Large intestine (tissue), 3 donors: ENCODE measurements at regions not wholly inside any gene's neighbourhood (a gene's known extent, or its start where the extent isn't known, plus 50 kb on each side); places are given as distances from the start of the nearest gene placed in this dataset.

Source experiments
- DNase-seq, 2 donors: peaks; one replicate each; pipeline versions ENCODE4 v3.0.0 to v3.0.0-alpha.2; 2013
- H3K27ac ChIP-seq: one replicate; pipeline ENCODE4 v1.5.1; 2013; ENCODE audit warnings: low read length
- H3K27me3 ChIP-seq: 2 replicates; pipeline ENCODE4 v1.6.1; 2013; ENCODE audit warnings: low read length; ENCODE audit not compliant: control insufficient read depth, insufficient read depth
- H3K36me3 ChIP-seq: 2 replicates; pipeline ENCODE4 v1.6.1; 2013; ENCODE audit warnings: low read length; ENCODE audit not compliant: control insufficient read depth, insufficient read depth
- H3K4me1 ChIP-seq: one replicate; pipeline ENCODE4 v1.6.1; 2013; ENCODE audit warnings: low read length; ENCODE audit not compliant: control insufficient read depth, insufficient read depth
- H3K4me3 ChIP-seq: one replicate; pipeline ENCODE4 v1.5.1; 2013; ENCODE audit warnings: low read length
- H3K9me3 ChIP-seq: one replicate; pipeline ENCODE4 v1.6.1; 2013; ENCODE audit warnings: mild to moderate bottlenecking, low read depth, low read length, moderate library complexity; ENCODE audit not compliant: control insufficient read depth
- WGBS: methylation state at CpG from one replicate; pipeline ENCODE4 v1.1.5; 2013; ENCODE audit warnings: low lambda C conversion rate; ENCODE audit not compliant: insufficient coverage; 5-methylcytosine and 5-hydroxymethylcytosine counted together

DNA sequence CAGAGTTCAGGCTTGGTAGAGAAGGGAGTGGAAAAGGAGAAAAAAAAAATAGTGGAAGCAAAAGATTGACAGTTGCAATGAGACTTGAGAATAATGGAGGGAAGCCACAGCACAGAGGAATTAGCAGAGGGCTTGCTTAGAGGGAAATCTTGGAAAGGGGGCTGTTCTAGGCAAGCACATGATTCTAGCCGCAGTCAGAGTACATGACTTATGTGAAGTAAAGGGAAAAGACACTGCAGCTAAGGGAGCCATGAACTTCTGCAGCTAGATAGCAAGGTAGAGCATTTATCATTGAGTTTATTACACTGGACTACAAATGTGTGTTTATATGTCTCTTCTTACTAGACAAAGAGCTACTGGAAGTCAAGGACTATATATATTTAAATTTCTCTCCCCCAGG lies 144.0 kb upstream of the OPCML start:
- Histone ChIP-seq H3K27ac (no peak overlapping the region), H3K36me3 (no peaks in the 10 kb centered on the region), H3K4me3 (no peak overlapping the region), H3K9me3 (no peaks in the 10 kb centered on the region), H3K4me1 (no peaks in the 10 kb centered on the region), H3K27me3 (no peaks in the 10 kb centered on the region)
- no peak for DNase-seq
- WGBS: no CpG with 5 or more reads among the region's 1 CpG

DNA sequence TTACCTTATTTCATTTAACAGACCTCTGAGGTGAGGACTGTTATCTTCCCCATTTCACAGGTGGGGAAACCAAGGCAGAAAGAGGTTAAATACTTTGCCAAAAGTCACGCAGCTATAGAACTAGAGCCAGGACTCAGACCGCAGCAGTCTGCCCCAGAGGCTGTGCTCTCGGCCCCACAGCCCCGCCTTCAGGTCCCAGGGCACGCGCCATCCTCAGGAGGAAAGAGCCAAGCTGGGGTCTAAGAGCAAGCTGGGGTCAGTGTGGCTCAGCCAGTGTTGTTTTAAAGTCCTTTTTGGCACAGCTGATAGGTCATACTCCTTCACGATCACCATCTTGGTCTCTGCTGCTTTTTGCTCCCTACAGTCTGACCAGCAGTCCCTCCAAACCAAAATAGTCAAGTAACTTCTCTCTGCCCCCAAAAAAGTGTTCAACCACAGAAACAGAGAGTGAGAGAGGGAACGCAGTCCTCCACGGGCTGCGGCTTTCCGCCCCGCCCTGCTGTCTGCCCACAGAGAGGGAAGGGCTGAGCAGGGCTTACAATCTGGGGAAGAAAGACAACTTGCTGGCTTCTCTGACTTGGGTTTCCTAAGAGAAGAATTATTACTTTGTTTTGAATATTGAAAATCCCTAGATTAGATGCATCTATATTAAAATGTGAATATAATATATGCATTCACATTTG lies 137.2 kb upstream of the OPCML start:
- Histone ChIP-seq H3K27me3 (no peaks in the 10 kb centered on the region), H3K9me3 (no peaks in the 10 kb centered on the region), H3K4me1 (no peaks in the 10 kb centered on the region), H3K4me3 (no peak overlapping the region), H3K27ac (no peak overlapping the region), H3K36me3 (no peaks in the 10 kb centered on the region)
- WGBS: no CpG with 5 or more reads among the region's 12 CpGs
- DNase-seq: no peak

DNA sequence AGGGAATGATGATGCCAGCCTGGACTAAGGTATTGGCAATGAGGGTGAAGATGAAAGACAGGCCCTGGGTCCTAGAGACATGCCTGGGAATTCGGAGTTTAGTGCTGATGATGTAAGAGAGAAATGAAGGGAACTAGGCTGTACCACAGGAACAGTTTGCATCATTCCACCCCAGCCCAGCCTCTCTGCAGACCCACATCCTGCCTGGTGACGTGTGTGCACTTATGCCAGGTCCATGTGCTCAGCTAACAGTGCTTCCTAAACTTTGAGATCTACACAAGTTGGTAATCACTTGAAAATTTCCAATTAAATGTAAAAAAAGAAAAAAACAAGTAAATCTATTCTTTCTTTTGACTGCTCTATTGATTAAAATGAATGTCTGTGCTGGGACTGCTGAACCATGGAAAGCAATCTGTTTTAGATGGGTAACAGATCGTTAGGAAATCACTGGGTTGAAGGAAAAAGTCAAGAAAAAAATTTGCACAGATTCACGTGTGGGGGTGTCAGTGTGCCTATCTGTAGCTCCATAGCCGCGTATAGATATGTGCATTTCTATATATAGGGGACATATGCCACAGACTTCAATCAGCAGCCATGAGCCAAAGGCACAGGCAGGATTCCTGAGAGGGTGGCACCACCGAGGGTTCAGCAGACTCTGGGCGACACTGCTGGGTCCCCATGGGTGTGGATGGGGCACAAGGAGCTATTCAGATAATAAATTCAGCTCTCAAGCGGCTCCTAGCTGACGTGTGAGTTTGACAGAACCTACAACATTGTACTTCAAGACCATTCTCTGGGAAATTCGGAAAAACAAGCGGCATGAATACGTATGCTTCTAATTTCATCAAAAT lies 131.1 kb upstream of the OPCML start:
- DNase-seq: no peak
- Histone ChIP-seq H3K4me3 (no peak overlapping the region), H3K4me1 (no peaks in the 10 kb centered on the region), H3K9me3 (no peaks in the 10 kb centered on the region), H3K36me3 (no peaks in the 10 kb centered on the region), H3K27ac (no peak overlapping the region), H3K27me3 (no peaks in the 10 kb centered on the region)
- 90% methylated on average over 2 of the region's 13 CpGs for WGBS

DNA sequence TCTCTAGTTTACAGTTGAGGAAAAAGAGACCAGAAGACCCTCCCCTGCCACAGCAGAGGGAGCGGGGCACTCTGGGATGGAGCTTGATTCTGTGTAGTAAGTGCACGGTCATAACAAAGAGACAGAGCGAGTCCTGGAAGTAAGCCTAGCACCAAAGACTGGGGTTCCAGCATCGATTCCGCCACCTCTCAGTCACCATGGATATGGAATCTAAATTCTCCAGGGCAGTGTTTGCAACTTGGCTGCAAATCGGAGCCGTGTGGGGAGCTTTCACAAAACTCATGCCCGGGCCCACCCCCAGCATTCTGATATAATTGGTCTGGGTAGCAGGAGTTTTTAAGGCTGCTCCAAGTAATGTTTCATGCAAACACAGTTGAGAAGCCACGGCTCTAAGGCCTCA lies 129.5 kb upstream of the OPCML start:
- H3K4me3 ChIP-seq: no peak overlapping the region
- H3K36me3 ChIP-seq: no peaks in the 10 kb centered on the region
- no peaks in the 10 kb centered on the region for H3K4me1 ChIP-seq
- no peaks in the 10 kb centered on the region for H3K9me3 ChIP-seq
- WGBS: no CpG with 5 or more reads among the region's 9 CpGs
- DNase-seq: no peak
- H3K27ac ChIP-seq: no peak overlapping the region
- no peaks in the 10 kb centered on the region for H3K27me3 ChIP-seq

DNA sequence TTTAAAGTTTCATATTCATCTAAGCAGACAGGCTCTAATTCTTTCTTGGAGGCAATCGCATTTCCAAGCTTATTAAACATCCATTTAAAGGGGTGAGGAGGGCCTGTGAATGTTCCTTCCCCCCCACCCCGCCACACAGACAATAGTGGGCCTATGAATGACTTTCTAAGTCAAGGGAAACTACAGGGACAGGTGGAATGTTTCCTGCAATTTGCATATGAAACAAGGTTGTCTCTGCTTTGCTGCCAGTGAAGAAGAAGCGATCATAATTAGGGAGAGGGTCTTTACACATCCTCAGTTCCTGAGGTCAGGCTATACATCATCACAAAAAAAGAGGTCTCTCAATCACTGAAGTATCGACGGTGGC lies 127.9 kb upstream of the OPCML start:
- no peak overlapping the region for H3K27ac ChIP-seq
- H3K4me3 ChIP-seq: no peak overlapping the region
- H3K36me3 ChIP-seq: no peaks in the 10 kb centered on the region
- no peaks in the 10 kb centered on the region for H3K4me1 ChIP-seq
- no peaks in the 10 kb centered on the region for H3K27me3 ChIP-seq
- no peak for DNase-seq
- H3K9me3 ChIP-seq: no peaks in the 10 kb centered on the region
- WGBS: 92% methylated on average over 2 of the region's 5 CpGs

DNA sequence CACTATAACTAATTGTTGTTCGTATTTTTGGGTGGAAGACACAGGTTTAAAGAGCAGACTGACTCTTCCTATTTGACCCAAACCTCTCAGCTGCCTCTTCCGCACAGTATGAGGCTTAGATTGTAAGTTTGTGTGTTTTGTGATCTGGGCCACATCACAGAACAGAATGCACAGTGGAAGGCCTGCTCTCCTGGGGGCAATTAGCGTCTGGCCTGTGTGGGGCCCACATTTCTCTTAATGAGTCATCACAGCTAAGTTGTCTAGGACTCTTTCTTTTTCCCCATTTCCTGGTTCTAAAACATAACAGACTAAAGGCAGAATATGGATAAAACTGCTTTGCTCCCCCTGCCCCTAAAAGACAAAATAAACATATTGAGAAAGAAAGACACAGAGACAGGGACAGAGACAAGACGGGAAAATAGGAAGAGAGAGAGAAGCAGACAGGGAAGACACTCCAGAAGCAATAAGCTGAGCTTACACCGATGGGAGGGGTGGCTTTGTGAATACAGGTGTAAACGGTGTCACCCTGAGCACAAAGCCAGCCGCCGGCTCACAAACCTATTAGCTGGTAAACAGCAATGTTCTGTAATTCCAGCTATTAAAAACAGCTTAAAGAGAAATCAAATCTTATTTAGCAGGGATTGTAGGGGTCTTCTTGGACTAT lies 127.4 kb upstream of the OPCML start:
- Histone ChIP-seq H3K36me3 (no peaks in the 10 kb centered on the region), H3K27me3 (no peaks in the 10 kb centered on the region), H3K4me3 (no peak overlapping the region), H3K9me3 (no peaks in the 10 kb centered on the region), H3K4me1 (no peaks in the 10 kb centered on the region), H3K27ac (no peak overlapping the region)
- WGBS: 86% methylated on average over 1 of the region's 8 CpGs
- DNase-seq: no peak

DNA sequence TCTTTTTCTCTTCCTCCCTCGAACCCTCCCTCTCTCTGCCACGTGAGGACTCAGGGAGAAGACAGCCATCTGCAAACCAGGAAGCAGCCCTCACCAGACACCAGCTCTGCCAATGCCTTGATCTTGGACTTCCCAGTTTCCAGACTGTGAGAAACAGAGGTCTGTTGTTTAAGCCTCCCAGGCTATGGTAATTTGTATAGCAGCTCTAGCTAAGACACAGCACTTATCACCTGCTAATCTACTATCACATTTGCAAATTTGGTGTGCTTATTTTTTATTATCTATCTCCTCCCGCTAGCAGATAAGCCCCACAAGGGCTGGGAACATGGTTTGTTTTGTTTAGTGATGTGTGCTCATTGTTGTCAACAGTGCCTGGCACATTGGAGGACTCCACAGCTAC lies 124.8 kb upstream of the OPCML start:
- WGBS: no CpG with 5 or more reads among the region's 3 CpGs
- Histone ChIP-seq H3K4me1 (no peaks in the 10 kb centered on the region), H3K36me3 (no peaks in the 10 kb centered on the region), H3K9me3 (no peaks in the 10 kb centered on the region), H3K4me3 (no peak overlapping the region), H3K27me3 (peaks cover 4% of the 10 kb centered on the region), H3K27ac (no peak overlapping the region)
- DNase-seq: no peak

DNA sequence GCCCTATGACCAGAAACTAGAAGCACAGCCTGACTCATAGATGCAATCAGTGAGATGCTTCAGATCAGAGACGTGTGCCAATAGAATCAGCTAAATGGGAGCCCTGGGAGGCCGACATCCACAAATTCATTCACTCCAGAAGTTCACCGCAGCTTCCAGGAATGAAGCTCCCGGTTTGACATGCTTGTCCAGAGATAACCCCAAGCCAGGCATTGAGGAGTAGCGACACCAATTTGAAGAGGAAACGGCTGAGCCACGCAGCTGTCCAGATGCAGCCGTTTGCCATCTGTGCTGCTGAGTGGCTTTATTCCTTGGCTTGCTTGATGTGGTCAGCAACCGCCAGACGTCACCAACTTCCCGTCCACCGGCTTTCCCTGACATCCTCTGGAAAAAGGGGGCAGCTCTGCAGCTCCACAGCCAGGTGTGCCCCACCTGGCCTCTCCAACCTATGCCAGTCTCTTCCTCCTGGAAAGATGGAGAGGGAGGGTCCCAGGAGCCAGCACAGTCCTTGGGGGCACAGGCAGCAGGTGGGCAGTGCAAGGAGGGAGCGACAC lies 123.9 kb upstream of the OPCML start:
- DNase-seq: peak; percentile 8 to 38
- peaks cover 4% of the 10 kb centered on the region for H3K27me3 ChIP-seq
- H3K4me3 ChIP-seq: no peak overlapping the region
- H3K36me3 ChIP-seq: no peaks in the 10 kb centered on the region
- no peaks in the 10 kb centered on the region for H3K4me1 ChIP-seq
- WGBS: no CpG with 5 or more reads among the region's 13 CpGs
- no peaks in the 10 kb centered on the region for H3K9me3 ChIP-seq
- no peak overlapping the region for H3K27ac ChIP-seq

DNA sequence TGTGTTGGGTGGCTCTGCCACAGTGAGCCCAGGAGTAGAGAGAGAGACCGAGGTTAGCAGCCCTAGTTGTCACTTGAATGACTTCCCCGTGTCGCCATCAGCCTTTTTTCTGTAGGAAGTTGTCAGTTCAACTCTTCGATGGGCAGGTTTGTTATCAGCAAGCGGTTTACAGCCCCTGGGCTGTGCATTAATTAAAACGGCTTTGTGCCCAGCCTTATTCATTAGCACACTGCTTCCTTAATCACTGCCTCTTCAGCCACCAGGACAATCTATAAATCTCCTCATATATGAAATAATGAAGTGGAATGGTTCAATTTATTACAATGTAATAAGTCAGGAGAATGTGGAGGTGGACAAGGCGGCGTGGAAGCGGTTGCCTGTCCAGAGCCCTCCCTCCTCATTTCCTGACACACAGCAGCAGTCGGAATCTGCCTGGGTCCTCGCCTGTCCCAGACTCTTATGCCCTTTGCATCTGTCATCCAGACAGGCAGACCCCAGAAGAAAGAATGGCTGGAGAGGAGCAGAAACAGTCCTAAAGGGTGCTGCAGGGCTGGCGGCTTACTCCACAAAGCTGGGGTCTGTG lies 122.4 kb upstream of the OPCML start:
- Histone ChIP-seq H3K27me3 (peaks cover 4% of the 10 kb centered on the region), H3K27ac (no peak overlapping the region), H3K9me3 (no peaks in the 10 kb centered on the region), H3K36me3 (no peaks in the 10 kb centered on the region), H3K4me1 (no peaks in the 10 kb centered on the region), H3K4me3 (no peak overlapping the region)
- WGBS: no CpG with 5 or more reads among the region's 12 CpGs
- no peak for DNase-seq

DNA sequence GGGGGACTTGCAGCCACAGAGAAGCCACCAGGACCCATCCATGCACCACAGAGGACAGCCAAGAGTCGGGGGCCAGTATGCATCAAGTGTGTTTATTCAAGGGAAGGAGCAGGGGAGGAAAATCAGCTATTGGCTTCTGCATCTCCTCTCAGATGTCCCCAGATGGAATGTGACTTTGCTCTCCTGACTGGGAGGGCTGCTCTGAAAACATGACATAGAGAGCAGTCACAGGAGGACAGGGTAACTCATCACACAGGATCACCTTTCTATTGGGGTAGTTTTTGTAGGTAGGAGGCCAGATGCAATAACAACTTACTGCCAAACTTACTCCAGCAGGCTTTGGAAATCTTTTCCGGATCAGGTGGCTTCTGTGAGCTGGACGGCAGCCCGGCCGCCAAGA lies 121.0 kb upstream of the OPCML start:
- no CpG with 5 or more reads among the region's 5 CpGs for WGBS

More for the DNA sequence above, 121.0 kb upstream of the OPCML start:
- no peaks in the 10 kb centered on the region for H3K9me3 ChIP-seq
- DNase-seq: no peak
- H3K27me3 ChIP-seq: peaks cover 4% of the 10 kb centered on the region
- no peaks in the 10 kb centered on the region for H3K36me3 ChIP-seq
- H3K4me3 ChIP-seq: no peak overlapping the region
- no peak overlapping the region for H3K27ac ChIP-seq
- no peaks in the 10 kb centered on the region for H3K4me1 ChIP-seq
